ENCODE measurements at regions not wholly inside any gene's neighbourhood (a gene's known extent, or its start where the extent isn't known, plus 50 kb on each side); places are given as distances from the start of the nearest gene placed in this dataset.

DNA sequence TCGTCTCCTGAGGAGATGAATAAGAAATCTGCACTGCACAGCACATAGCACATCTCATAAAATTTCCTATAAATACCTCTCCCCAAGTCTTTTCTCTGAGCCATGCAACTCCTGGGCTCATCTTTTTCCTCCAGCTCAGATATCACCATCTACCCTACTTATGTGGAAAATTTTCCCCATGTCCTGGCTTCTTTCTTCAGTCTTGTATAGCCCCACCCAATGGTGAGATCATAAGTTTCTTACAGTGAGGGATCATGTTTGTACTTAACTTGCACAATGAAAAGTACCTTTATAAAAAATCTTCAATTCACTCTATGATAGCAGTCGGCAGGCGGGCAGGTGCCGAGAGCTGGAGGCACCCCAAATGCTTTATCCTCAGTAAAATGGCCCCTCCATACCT, 198.6 kb upstream of the S100G start:
- DNase-seq, result no peak

DNA sequence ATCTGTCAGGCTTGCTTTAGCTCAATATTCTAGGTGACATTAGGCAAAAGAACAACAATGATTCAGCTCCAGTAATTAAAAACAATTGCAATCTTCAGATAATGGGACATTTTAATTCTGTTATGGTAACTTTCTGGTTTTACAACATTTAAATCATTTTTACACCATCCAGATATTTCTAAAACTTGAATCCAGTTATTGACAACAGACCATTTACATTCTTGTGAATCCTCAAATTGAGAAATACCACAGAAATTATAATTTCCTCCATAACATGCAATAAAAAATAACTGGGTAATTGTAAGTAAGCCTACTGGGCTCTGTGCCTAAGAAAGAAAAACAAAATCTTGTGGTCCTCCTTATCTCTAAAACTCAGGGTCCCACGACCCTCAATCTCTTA, 195.0 kb upstream of the S100G start:
- peak; percentile 40 for DNase-seq

DNA sequence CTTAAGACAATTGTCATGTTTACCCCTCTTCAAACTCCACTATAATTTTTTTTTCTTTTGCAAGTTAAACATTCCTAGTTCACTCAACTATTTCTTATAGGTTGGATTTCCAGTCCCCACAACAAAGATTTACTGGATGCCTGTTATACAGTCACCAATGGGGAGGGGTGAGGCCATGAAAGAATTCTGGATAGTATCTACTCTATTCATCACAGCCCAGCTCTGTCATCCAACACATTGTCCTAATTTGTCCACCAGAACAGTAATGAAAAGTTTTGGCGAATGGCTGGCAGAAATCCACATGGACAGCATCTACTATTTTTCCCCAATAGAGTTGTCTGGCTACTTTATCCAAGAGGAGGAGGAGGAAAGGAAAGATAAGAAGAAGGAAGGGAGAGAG, 192.7 kb upstream of the S100G start:
- peak; percentile 61 for DNase-seq

DNA sequence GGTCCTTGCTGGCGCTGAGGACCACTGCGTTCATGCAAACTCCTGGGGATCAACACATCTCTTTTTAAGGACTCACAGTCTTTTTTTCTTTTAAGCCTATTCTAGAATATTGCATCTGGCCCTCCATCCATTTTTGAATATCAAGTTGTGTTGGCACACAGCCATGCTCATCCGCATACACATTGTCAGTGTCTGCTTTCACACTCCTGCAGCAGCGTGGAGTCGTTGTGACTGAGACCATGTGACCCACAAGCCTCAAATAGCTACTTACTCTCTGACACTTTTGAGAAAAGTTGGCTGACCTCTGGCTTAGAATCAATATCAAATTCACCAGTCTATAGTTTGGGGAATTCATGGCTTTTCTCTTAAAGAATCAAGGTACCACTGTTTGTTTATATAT, 191.8 kb upstream of the S100G start:
- DNase-seq, result no peak

DNA sequence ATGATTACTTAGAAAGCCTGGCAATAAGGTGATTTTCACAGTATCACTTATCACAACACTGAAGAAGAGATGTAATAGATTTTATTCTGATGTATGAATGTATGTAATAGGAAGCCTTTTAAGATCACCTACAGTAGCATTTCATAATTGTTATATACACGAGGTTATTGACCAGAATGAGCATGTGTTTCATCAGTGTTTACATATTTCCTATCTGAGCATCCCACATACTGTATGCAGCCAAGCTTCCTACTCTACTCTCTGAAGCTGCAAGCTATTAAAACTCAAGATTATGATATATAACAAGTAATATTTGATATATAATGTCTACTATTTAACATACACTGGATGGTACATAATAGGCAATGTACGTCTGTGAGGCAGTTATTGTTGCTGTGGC, 190.9 kb upstream of the S100G start:
- no peak for DNase-seq

DNA sequence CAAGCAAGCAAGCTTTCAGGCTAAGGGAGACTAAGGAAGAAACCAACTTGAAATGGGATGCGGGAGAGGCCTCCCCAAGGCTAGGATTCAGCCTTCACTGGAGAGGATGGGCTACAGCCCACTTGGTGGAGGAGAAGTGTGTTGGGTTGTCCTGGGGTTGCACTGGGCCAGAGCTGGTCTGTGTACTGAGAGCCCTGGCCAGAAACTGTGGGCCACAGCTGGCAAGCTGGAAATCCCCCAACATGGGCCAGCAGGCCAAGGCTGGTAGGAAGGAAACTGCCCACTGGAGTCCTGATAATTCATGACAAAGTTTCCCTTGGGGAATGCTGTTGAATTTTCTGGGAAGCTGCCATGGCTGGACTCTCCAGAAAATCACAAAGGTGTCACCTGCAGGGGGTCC, 188.0 kb upstream of the S100G start:
- DNase-seq, result no peak

DNA sequence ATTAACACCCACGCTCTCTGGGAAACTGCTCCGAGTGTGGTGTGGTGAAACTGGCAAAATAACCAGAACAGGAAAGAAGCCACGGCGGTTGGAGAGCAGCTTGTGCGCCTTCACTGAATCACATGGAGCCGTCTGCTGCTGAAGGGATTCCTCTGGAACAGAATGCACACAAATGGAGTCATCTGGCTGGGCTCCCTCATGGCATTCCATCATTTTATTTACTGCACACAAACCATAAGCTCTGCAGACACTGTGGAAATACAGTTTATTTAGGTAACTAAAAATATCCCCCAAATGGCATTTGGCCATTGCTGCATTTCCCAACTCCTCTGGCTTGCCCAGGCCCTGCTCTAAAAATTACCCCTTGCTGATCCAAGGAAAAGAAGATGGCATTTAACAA, 187.0 kb upstream of the S100G start:
- peak; percentile 89 for DNase-seq

DNA sequence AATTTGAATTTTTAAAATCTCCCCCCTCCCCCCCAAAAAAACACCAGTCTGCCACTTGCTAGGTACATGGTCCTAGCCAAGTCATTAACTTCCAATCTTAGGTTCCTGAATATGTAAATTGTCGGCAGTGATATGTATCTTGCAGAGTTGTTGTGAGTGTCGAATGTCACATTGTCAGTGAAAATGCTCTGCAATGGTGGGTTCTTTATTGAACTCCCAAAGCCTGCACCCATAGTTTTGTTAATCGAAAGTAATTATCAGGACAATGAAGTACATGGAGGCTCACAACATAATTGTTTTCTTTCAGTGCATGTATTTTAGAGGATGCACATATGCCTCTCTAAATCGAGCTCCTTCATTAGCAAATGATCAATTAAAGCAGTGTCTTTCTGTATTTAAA, 185.6 kb upstream of the S100G start:
- DNase-seq, result no peak

DNA sequence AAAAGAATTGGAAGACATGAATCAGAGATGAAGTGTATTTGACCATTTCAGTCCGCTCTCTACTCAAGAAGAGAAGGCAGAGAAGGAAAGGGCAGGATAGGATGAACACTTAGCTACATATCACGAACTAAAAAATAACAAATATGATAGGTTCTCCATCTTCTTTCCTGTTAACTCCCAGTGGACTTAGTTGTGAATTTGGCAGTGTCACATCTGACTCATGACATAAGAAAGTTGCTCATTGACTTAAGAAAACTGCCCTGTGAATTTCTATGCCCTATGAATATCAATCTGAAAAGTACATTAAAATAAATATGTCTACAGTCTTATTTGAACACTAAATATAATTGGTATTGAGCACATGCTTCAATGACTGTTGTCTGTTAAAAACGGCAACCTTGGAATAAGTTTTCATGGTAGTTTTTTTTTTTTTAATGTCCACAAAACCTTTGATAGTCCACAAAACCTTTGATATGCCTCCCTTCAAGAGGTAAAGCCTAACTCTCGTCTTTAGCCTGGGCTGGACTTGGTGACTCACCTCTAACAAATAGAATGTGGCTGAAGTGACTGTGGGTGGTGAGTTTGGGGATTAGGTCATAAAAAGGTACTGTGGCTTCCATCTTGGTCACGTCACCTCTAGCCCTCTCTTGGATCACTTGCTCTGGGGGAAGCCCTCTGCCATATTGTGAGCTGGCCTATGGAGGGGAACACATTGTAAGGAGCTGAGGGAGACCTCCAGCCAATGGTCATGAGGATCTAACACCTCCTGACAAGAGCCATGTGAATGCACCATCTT, 184.7 kb upstream of the S100G start:
- peak; percentile 67 for DNase-seq

DNA sequence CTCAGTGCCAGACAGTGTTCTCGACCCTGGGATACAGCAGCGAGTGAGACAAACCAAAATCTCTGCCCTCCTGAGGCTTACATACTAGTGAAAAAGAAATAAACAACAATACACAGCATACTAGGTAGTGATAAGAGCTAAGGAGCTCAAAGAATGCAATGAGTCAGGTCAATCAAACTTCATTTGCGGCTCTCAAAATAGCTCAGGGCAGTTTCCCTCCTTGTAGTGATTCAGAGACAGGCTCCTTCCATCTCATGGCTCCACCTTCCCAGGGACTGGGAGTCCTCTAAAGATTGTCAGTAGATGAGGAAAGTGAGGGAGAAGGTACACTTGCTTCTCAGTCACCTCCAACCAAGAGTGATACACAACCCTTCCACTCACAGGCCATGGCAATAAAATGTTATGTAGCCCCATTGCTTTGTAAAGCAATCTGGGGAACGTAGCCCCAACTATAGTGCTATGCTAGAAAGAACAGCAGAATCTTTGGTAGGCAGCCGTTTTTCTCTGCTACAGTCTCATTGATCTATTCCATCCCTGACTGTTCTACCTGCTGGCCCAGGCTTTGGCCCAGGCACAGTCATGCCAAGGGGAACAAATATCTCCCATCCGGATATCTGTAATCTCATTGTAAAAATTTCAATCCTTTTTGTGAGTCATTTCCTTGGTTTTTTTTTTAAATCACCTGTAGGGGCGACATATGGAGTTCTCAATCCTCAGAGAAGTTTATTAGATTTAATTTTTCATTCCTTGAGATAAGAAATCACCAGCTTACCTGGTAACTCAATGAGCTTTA, 183.1 kb upstream of the S100G start:
- DNase-seq, result no peak

DNA sequence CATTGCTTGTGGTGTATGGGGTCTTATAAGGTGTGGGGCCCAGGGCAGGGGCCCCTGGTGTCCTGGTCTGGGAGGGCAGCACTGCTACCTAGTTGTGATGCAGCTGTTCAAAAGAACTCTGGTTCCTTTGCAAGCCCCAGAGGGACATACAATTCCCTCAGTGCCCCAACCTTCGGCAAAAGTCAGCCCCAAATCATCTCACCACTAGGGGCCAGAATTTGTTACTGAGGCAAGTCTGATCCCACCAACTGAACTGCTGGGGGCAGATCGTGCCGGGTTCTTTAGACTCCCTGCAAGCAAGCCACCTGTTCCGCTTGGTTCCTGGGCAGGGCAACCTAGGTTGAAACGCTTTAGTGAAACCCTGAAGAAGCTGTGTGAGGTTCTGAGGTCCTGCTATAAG, 180.1 kb upstream of the S100G start:
- DNase-seq, result no peak

DNA sequence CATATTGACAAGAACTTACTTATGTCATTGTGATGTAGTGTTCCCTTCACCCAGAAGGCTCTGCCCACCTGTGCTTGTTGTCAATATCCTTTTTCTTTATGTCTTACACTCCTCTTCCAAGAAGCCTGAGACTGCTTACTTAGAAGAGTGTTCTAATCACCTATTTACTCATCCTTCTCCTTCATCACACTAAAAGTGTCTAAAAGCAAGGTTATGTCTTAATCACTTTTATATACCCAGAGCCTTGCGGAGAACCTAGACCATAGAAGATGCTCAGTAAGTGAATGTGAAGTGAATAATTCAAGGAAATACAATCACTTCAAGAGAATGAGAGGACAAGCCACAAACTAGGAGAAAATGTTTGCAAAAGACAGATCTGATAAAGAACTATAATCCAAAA, 177.6 kb upstream of the S100G start:
- DNase-seq, result no peak

DNA sequence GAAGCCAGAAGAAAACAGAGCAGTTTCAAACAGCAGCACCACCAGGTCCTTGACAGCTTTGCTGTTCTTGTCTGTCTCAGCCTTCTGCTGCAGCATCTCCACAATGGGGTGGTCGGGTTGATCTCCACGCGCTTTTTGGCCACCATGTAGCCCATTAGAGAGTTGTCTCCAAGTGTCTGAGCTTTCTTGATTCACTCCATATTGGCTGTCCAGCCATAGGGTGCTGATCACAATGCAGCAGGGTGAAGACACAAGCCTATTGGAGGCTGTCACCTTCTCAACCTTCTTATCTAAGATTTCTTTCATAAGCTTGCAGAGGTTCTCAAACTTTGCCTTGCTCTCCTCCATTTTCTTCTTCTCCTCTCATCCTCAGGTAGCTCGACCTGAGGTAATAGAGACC, 175.4 kb upstream of the S100G start:
- no peak for DNase-seq

DNA sequence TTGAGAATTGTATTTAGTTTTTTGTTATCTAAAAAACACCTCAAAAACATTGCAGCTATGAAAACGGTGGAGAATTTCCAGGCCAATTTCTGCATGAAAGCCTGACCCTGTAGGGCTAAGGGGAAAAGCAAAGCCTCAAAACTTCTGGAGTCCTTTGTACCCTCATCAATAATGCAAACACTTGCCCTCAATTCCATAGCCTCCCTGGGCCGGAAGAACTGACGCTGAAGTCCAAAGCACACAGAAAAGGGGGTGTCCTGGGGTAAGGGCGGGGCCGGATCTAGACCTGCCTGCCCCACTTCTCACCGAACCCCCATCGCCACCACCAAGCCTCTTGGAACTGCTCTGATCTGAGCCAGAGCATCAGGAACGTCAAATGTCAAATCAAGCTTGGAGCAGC, 173.9 kb upstream of the S100G start:
- DNase-seq, result no peak

DNA sequence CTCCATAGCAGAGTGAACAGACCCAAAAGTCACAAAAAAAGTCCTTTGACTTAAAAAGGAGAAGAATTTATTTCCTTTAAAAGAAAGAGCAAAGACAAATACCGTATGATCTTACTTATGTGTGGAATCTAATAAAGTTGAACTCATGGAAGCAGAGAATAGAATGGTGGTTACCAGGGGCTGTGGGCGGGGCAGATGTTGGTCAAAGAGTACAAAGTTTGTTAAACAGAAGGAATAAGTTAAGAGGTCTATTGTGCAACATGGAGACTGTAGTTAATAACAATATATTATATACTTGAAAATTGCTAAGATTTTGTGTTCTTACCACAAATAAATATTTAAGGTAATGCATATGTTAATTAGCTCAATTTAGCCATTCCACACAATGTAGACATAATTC, 173.3 kb upstream of the S100G start:
- DNase-seq, result no peak

DNA sequence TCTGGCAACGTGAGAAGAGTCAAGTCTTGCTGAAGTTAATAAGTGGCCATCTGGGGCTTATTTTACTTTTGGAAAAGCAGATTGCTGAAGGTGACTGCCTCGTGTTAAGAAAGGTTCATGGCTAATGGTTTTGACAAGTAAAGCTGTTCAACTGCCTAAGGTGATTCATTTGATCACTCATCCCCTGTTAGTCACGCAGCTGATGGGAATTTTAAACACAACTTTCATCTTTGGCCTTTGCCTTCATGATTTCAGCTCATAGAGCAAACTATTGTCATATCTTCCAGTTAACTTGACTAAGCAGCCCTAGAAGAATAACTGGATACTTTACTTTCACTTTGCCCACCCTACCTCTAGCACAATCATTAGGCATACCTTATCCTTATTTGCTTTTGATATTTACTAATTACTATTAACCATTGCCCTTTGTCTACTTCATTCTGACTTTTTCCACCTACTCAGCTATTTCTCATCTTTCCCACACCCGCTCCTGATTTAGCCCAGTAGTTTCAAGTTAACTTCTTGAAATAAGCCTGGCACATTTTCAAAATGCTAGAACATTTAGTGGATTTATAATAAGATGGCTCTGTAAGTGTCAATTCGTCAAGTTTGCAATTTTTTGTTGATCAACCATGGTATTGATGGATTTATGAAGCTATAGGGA, 170.6 kb upstream of the S100G start:
- DNase-seq, result no peak

DNA sequence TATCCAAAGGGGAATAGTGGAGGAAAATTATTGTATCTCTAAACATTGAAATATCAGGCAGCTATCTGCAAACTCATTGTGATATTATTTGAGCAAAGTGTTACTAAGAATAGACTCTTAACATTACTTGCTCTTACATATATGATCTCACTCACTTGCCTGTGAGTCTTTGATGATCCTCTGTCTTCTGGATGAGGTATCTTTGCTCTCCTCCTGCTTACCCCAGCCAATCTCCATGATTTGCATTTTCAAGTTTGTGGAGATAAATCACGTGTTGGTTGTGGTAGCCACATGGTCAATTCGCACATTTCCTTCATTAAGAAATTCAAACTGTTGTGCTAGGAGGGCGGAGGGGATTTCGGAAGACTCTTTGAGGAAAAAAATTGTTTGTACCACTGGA, 169.9 kb upstream of the S100G start:
- no peak for DNase-seq

DNA sequence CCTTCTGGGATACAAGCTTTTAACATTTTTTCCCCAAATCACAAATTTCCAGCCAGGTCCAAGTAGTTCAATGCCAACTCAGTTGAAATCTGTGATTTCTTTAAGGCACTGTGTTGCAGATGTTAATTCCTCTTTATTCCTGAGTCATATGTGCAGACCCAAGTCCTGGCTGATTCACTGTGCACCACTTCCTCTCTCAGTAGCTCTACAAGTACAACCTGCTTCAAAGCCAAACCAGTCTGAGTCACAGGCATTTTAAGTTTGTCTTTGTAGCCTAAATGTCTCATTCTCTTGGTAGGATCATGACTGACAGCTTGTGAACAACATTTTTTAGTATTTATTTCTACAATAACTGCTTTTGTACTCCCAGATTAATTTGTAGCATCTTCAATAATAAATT, 165.6 kb upstream of the S100G start:
- DNase-seq, result peak; percentile 89

DNA sequence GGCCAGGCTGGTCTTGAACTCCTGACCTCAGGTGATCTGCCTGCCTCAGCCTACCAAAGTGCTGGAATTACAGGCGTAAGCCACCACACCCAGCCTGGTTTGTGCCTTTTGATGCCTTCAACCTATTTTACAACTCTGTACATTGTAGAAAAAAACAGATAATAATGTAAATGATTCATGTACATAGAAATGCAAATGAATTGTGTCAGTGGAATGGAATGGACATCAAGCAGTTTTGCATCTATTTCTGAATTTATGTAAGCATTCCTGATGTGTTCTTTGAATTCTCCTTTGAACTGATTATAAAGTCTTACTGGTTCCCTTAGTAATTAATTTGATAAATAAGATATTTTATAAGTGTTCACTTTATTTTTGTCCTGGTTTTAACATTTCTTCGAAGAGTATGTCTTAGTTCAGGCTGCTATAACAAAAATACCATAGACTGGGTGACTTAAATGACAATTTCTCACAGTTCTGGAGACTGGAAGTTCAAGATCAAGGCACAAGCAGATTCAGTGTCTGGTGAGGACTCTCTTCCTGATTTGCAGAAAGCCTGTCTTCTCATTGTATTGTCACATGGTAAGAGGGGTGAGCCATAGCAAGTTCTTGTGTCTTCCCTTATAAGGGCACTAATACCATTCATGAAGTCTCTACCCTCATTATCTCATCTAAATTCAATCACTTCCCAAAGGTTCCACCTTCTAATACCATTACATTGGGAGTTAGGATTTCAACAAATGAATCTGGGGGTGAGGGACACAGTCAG, 162.2 kb upstream of the S100G start:
- peak; percentile 81 for DNase-seq

DNA sequence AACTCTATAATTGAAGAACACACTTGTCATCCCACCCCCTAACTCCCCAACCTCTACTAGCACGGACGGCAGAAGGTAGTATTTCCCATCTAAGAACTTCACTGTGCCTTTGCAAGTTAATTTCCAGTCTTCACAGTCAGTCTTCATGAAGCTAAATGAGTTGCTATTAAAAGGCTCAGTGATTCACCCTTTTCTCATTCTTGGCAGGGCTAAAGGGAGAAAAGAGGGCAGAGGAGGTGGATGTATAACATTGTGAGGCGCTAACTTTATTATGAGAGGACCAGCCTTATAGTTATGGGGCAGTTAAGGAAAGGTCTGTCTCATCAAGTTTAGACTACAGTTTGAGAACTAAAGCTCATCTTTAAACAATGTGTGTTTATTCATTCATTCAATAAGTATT, 161.0 kb upstream of the S100G start:
- DNase-seq, result peak; percentile 28

DNA sequence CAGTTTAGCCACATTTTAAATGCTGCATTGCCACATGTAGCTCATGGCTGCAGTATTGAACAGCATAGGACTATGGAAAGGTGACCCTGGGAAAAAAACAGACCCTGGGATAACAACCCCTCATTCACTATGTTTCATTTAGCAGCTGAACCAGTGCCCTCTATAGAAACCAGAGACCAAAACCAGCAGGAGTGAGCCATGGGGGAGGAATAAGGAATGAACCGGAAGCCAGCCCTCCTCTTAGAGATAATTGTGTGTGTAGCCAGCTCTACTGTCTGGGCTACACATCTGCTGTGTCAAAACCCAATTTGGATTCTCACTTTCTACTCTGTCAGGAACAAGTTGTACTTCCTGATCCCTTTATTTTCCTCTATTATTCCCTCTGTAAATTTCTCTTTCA, 158.5 kb upstream of the S100G start:
- peak; percentile 33 for DNase-seq

DNA sequence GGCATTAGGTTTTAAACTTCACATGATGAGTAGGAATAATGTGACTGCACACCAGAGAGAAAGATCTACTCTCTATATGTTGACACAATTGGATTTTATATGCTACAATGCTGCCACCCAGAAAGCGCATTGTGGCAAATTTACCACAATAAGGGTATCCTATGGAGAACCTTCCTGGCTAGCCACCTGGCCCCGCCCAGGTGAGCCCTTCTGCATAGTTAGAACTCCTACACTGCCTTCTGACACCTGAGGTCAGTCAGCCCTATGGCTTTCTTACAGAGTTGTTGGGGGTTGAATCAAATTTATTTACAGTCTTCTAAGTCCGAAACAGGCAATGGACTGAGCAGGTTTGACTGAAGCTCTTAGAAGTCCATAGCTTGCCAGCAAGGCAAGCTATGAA, 153.8 kb upstream of the S100G start:
- no peak for DNase-seq
